ENCODE measurements at regions not wholly inside any gene's neighbourhood (a gene's known extent, or its start where the extent isn't known, plus 50 kb on each side); places are given as distances from the start of the nearest gene placed in this dataset.

- no peak for ATAC-seq (ENCODE audit: insufficient read depth, low FRiP score)
- TF ChIP-seq CTCF (IDR thresholded peaks at IDR 0.05; ENCODE audit: control extremely low read depth, extremely low read depth) = no peak
- Histone ChIP-seq H3K36me3 (ENCODE audit: control insufficient read depth in 4 of 4, insufficient read depth in 4 of 4, low read length in 4 of 4) (no peaks in the 10 kb centered on the region), H3K4me3 (no peak overlapping the region), H3K27me3 (ENCODE audit: control insufficient read depth in 3 of 3, insufficient read depth in 3 of 3, low read length in 2 of 3) (no peaks in the 10 kb centered on the region), H3K27ac (ENCODE audit: low read depth in 1 of 2, low read length in 1 of 2) (no peak overlapping the region), H3K4me1 (ENCODE audit: control insufficient read depth in 5 of 5, insufficient read depth in 5 of 5, low read length in 5 of 5) (no peaks in the 10 kb centered on the region), H3K9ac (ENCODE audit: insufficient read depth in 1 of 2, low read length in 2 of 2) (no peak overlapping the region), H3K9me3 (ENCODE audit: control insufficient read depth in 4 of 4, insufficient read depth in 3 of 4, low read length in 3 of 4) (no peaks in the 10 kb centered on the region)
- no peak for DNase-seq
- WGBS, 2 donors = 46 to 55% methylated on average over 5 of the region's 5 CpGs
These were observed 210.1 kb upstream of the NRIP1 start for GRCh38 chr21:15274701-15275485.

- TF ChIP-seq CTCF (IDR thresholded peaks at IDR 0.05; ENCODE audit: control extremely low read depth, extremely low read depth) = no peak
These were observed 210.9 kb upstream of the NRIP1 start for GRCh38 chr21:15275615-15276235.

GRCh38 chr21:15276243-15276642 is 211.4 kb upstream of the NRIP1 start:
- Histone ChIP-seq H3K27me3 (ENCODE audit: control insufficient read depth in 3 of 3, insufficient read depth in 3 of 3, low read length in 2 of 3) (no peaks in the 10 kb centered on the region), H3K4me1 (ENCODE audit: control insufficient read depth in 5 of 5, insufficient read depth in 5 of 5, low read length in 5 of 5) (no peaks in the 10 kb centered on the region), H3K9ac (ENCODE audit: insufficient read depth in 1 of 2, low read length in 2 of 2) (no peak overlapping the region), H3K4me3 (no peak overlapping the region), H3K27ac (ENCODE audit: low read depth in 1 of 2, low read length in 1 of 2) (no peak overlapping the region), H3K36me3 (ENCODE audit: control insufficient read depth in 4 of 4, insufficient read depth in 4 of 4, low read length in 4 of 4) (no peaks in the 10 kb centered on the region), H3K9me3 (ENCODE audit: control insufficient read depth in 4 of 4, insufficient read depth in 3 of 4, low read length in 3 of 4) (no peaks in the 10 kb centered on the region)
- no peak for TF ChIP-seq CTCF (IDR thresholded peaks at IDR 0.05; ENCODE audit: control extremely low read depth, extremely low read depth)
- ATAC-seq (ENCODE audit: insufficient read depth, low FRiP score) (no peak), DNase-seq (no peak)
- 82% methylated on average over 2 of the region's 2 CpGs for WGBS, 2 donors

More at GRCh38 chr21:15275615-15276235, 210.9 kb upstream of the NRIP1 start:
- H3K9ac ChIP-seq (ENCODE audit: insufficient read depth in 1 of 2, low read length in 2 of 2) = no peak overlapping the region
- no peak for ATAC-seq (ENCODE audit: insufficient read depth, low FRiP score)
- no peaks in the 10 kb centered on the region for H3K4me1 ChIP-seq (ENCODE audit: control insufficient read depth in 5 of 5, insufficient read depth in 5 of 5, low read length in 5 of 5)
- no peak overlapping the region for H3K4me3 ChIP-seq
- no peaks in the 10 kb centered on the region for H3K36me3 ChIP-seq (ENCODE audit: control insufficient read depth in 4 of 4, insufficient read depth in 4 of 4, low read length in 4 of 4)
- H3K27me3 ChIP-seq (ENCODE audit: control insufficient read depth in 3 of 3, insufficient read depth in 3 of 3, low read length in 2 of 3) = no peaks in the 10 kb centered on the region
- no peaks in the 10 kb centered on the region for H3K9me3 ChIP-seq (ENCODE audit: control insufficient read depth in 4 of 4, insufficient read depth in 3 of 4, low read length in 3 of 4)
- H3K27ac ChIP-seq (ENCODE audit: low read depth in 1 of 2, low read length in 1 of 2) = no peak overlapping the region
- DNase-seq = peak in 1 of 3 donors; percentile 35
- 65 to 73% methylated on average over 6 of the region's 6 CpGs for WGBS, 2 donors

Measured in lung (tissue), 11 donors.